PC-9 (cell line): ENCODE measurements at regions not wholly inside any gene's neighbourhood (a gene's known extent, or its start where the extent isn't known, plus 50 kb on each side); places are given as distances from the start of the nearest gene placed in this dataset.

ENCODE experiments used
- EZH2 ChIP-seq: fragments of 200-600 bp; sonication (generic); IDR thresholded peaks from 2 replicates; pipeline ENCODE4 v1.8.0; 2017; ENCODE audit warnings: antibody characterized with exemption, low read depth
- TF ChIP-seq, protein P1 (sequence below): fragments of 200-600 bp; sonication (generic); conservative IDR thresholded peaks from 2 replicates; pipeline ENCODE4 v1.6.1; 2017; ENCODE audit warnings: mixed run types, antibody characterized with exemption, mild to moderate bottlenecking, moderate library complexity

DNA sequence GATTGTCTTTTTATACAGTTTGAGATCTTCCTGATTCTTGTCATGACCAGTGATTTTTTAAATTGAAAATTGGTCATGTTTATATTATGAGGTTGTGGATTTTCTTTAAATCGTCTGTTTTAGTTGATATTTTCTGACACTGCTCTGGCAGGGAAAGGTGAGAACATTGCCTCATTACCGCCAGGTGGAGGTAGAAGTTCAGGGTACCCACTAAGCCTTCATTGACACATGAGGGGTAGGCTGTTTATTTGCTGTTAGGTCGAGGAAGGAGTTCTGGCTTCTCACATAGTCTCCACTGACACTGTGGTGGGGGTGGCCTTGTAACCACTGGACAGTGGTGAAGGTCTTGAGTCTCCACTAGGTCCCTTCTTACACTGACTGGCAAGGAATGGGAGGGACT lies 117.6 kb upstream of the GPR101 start:
- TF ChIP-seq, protein P1, sequence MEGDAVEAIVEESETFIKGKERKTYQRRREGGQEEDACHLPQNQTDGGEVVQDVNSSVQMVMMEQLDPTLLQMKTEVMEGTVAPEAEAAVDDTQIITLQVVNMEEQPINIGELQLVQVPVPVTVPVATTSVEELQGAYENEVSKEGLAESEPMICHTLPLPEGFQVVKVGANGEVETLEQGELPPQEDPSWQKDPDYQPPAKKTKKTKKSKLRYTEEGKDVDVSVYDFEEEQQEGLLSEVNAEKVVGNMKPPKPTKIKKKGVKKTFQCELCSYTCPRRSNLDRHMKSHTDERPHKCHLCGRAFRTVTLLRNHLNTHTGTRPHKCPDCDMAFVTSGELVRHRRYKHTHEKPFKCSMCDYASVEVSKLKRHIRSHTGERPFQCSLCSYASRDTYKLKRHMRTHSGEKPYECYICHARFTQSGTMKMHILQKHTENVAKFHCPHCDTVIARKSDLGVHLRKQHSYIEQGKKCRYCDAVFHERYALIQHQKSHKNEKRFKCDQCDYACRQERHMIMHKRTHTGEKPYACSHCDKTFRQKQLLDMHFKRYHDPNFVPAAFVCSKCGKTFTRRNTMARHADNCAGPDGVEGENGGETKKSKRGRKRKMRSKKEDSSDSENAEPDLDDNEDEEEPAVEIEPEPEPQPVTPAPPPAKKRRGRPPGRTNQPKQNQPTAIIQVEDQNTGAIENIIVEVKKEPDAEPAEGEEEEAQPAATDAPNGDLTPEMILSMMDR: no peak; the same call in 1 of the 2 replicates
- TF ChIP-seq EZH2: no peak
